Calu3 (cell line): ENCODE measurements at regions not wholly inside any gene's neighbourhood (a gene's known extent, or its start where the extent isn't known, plus 50 kb on each side); places are given as distances from the start of the nearest gene placed in this dataset.
"Not testable (repeated sequence)": the region's sequence is repeated elsewhere in the genome, so short reads cannot be mapped to it uniquely, and the experiment has no call there.

Source experiments
- BruUV-seq: library from RNA; stranded (reverse); fragments of 400-500 nt; replicated peaks from 2 replicates; lab custom pipeline; 2021; lab: Mats Ljungman, UMichigan
- CTCF ChIA-PET: fragments of 300-600 bp; sonication (Branson Sonifier 250); formaldehyde crosslinking; loops from one replicate; lab custom pipeline; 2022; ENCODE audit warnings: antibody characterized with exemption; lab: Charles Lee
- DNase-seq: peaks from one replicate; pipeline ENCODE4 v3.0.0; 2022
- H3K27ac Mint-ChIP-seq: one replicate; pipeline ENCODE4 v1.8.0; 2022; ENCODE audit warnings: mixed read lengths; ENCODE audit not compliant: unreplicated experiment
- H3K27me3 Mint-ChIP-seq: one replicate; pipeline ENCODE4 v1.8.0; 2022; ENCODE audit warnings: mixed read lengths; ENCODE audit not compliant: unreplicated experiment
- H3K36me3 Mint-ChIP-seq: one replicate; pipeline ENCODE4 v1.8.0; 2022; ENCODE audit warnings: mild to moderate bottlenecking, moderate library complexity, mixed read lengths; ENCODE audit not compliant: insufficient read depth, unreplicated experiment
- H3K4me1 Mint-ChIP-seq: one replicate; pipeline ENCODE4 v1.8.0; 2022; ENCODE audit warnings: mild to moderate bottlenecking, low read depth, mixed read lengths; ENCODE audit not compliant: unreplicated experiment
- H3K4me3 Mint-ChIP-seq: one replicate; pipeline ENCODE4 v1.8.0; 2022; ENCODE audit warnings: mild to moderate bottlenecking, low read depth, moderate library complexity, mixed read lengths; ENCODE audit not compliant: unreplicated experiment
- H3K9me3 Mint-ChIP-seq: one replicate; pipeline ENCODE4 v1.8.0; 2022; ENCODE audit warnings: low read depth, mixed read lengths; ENCODE audit not compliant: unreplicated experiment
- intact Hi-C: fragments of 100-400 bp; cut with micrococcal nuclease; formaldehyde crosslinking; loops from one replicate; pipeline ENCODE4 v1.10.0; 2022; ENCODE audit not compliant: unreplicated experiment
- TF ChIP-seq, protein P1 (sequence below): fragments of 200-600 bp; IDR thresholded peaks from one replicate; pipeline ENCODE4 v1.8.0; 2022; ENCODE audit warnings: antibody characterized with exemption; ENCODE audit not compliant: unreplicated experiment

DNA sequence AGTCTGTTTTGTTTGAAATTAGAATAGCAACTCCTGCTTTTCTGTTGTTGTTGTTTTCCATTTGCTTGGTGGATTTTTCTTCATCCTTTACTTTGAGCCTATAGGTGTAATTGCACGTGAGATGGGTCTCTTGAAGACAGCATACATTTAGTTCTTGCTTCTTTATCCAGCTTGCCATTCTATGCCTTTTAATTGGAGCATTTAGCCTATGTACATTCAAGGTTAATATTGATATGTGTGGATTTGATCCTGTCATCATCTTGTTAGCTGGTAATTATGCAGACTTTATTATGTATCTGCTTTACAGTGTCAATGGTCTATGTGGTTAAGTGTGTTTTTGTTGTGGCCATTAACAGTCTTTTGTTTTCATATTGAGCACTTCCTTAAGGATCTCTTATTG lies 708.9 kb upstream of the ANKRD30A start:
- Mint-ChIP-seq H3K36me3 (no peaks in the 10 kb centered on the region), H3K27ac (no peak overlapping the region), H3K4me3 (no peak overlapping the region), H3K27me3 (no peaks in the 10 kb centered on the region), H3K4me1 (no peaks in the 10 kb centered on the region), H3K9me3 (peaks cover 16% of the 10 kb centered on the region)
- DNase-seq, result no peak
- TF ChIP-seq, protein P1, sequence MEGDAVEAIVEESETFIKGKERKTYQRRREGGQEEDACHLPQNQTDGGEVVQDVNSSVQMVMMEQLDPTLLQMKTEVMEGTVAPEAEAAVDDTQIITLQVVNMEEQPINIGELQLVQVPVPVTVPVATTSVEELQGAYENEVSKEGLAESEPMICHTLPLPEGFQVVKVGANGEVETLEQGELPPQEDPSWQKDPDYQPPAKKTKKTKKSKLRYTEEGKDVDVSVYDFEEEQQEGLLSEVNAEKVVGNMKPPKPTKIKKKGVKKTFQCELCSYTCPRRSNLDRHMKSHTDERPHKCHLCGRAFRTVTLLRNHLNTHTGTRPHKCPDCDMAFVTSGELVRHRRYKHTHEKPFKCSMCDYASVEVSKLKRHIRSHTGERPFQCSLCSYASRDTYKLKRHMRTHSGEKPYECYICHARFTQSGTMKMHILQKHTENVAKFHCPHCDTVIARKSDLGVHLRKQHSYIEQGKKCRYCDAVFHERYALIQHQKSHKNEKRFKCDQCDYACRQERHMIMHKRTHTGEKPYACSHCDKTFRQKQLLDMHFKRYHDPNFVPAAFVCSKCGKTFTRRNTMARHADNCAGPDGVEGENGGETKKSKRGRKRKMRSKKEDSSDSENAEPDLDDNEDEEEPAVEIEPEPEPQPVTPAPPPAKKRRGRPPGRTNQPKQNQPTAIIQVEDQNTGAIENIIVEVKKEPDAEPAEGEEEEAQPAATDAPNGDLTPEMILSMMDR, result no peak
- CTCF ChIA-PET, result no interaction called here
- intact Hi-C loops, result no loop called here
- no TSS peak for BruUV-seq

DNA sequence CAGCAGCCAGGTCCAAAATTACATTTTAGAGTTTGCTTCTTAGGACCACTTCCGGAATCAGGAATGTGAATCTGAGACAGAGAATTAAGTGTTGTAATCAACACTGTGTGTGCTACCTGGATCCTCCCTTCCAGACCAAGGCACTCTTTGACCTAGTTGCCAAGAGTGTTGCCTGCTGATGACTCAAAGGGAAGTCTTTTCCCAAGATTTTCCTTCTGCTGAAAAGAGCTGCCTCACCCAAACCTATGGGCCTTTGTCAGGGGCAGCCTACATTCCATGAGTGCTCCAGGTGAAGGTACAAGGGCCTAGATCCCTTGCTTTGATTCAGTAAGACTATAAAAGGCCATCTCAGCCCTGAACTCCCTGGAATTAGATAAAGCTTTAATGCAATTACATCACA lies 712.5 kb upstream of the ANKRD30A start:
- H3K9me3 Mint-ChIP-seq, result peaks cover 13% of the 10 kb centered on the region
- intact Hi-C loops, result no loop called here
- DNase-seq, result no peak
- no peak overlapping the region for H3K4me3 Mint-ChIP-seq
- TF ChIP-seq, protein P1, result no peak
- H3K27me3 Mint-ChIP-seq, result no peaks in the 10 kb centered on the region
- no peaks in the 10 kb centered on the region for H3K4me1 Mint-ChIP-seq
- no peak overlapping the region for H3K27ac Mint-ChIP-seq
- H3K36me3 Mint-ChIP-seq, result no peaks in the 10 kb centered on the region
- CTCF ChIA-PET, result no interaction called here
- BruUV-seq, result no TSS peak

DNA sequence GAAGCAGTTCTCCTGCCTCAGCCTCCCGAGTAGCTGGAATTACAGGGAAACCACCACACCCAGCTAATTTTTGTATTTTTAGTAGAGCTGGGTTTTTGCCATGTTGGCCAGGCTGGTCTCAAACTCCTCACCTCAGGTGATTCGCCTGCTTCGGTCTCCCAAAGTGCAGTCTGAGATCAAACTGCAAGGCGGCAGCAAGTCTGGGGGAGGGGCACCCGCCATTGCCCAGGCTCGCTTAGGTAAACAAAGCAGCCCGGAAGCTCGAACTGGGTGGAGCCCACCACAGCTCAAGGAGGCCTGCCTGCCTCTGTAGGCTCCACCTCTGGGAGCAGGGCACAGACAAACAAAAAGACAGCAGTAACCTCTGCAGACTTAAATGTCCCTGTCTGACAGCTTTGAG lies 725.2 kb upstream of the ANKRD30A start:
- intact Hi-C loops, BruUV-seq, H3K36me3 Mint-ChIP-seq, H3K4me1 Mint-ChIP-seq, H3K27ac Mint-ChIP-seq, H3K27me3 Mint-ChIP-seq, H3K4me3 Mint-ChIP-seq, DNase-seq, CTCF ChIA-PET, H3K9me3 Mint-ChIP-seq: not testable (repeated sequence)

DNA sequence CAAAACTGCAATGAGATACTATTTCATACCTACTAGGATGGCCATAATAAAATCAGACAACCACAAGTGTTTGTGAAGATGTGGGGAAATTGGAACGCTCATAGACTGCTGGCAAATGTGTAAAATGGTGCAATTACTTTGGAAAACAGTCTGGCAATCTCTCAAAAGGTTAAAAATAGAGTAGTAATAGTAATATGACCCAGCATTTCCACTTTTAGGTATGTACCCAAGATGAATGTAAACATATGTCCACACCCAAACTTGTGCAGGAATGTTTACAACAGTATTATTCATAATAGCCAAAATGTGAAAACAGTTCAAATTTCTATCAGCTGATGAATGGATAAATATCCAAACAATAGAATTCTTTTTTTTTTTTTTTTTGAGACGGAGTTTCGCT lies 731.6 kb upstream of the ANKRD30A start:
- Mint-ChIP-seq H3K4me1 (no peaks in the 10 kb centered on the region), H3K9me3 (peaks cover 12% of the 10 kb centered on the region), H3K27ac (no peak overlapping the region), H3K36me3 (no peaks in the 10 kb centered on the region), H3K4me3 (no peak overlapping the region), H3K27me3 (no peaks in the 10 kb centered on the region)
- BruUV-seq, result no TSS peak
- no peak for DNase-seq
- TF ChIP-seq, protein P1, result no peak
- intact Hi-C loops, result no loop called here
- CTCF ChIA-PET, result no interaction called here

DNA sequence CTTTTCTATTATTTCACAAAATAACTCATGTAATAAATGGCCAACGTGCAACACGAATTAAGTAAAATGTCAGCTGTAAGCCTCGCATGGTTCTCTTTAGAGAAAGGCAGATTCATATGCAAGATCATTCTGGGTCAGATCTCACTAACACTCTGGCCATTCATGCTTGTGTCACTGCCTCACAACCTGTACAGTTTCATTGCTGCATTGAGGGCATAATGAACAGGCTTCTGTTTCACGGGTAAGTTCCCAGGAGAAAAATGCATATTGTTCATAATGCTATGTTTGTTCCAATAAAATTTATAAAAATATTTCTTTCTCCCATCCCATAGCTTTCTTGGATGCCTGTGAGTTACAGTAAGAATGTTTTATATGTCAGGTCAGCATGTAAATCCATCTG lies 734.0 kb upstream of the ANKRD30A start:
- no peak for DNase-seq
- TF ChIP-seq, protein P1, result no peak
- intact Hi-C loops, result no loop called here
- Mint-ChIP-seq H3K27me3 (no peaks in the 10 kb centered on the region), H3K36me3 (no peaks in the 10 kb centered on the region), H3K9me3 (peaks cover 11% of the 10 kb centered on the region), H3K4me1 (no peaks in the 10 kb centered on the region), H3K27ac (no peak overlapping the region), H3K4me3 (no peak overlapping the region)
- CTCF ChIA-PET, result no interaction called here
- no TSS peak for BruUV-seq
